GM12878 (cell line): ENCODE measurements at regions not wholly inside any gene's neighbourhood (a gene's known extent, or its start where the extent isn't known, plus 50 kb on each side); places are given as distances from the start of the nearest gene placed in this dataset.

Source experiments
- ATAC-seq: fragments of 200-7000 bp; cut with Tn5 transposase; 3 replicates; pipeline ENCODE4 v1.9.1; 2020; ENCODE audit warnings: mild to moderate bottlenecking, moderate library complexity
- BruUV-seq: library from RNA; stranded (reverse); fragments of 400-500 nt; replicated peaks from 2 replicates; lab custom pipeline; 2021; lab: Mats Ljungman, UMichigan
- CTCF ChIA-PET: fragments of 300-600 bp; sonication (Branson Sonifier 250); formaldehyde crosslinking; extraction: SDS; loops from one replicate; lab custom pipeline; 2021; ENCODE audit warnings: inconsistent platforms; lab: Yijun Ruan, JAX
- POLR2A ChIA-PET: fragments of 350-600 bp; formaldehyde crosslinking; extraction: SDS; loops from one replicate; lab custom pipeline; 2021; ENCODE audit warnings: inconsistent platforms; lab: Charles Lee
- RAD21 ChIA-PET: fragments of 300-600 bp; sonication (Branson Sonifier 250); formaldehyde crosslinking; loops from one replicate; lab custom pipeline; 2023; ENCODE audit warnings: antibody characterized with exemption; ENCODE audit not compliant: unreplicated experiment; lab: Charles Lee
- SMC1A ChIA-PET: fragments of 300-600 bp; sonication (Branson Sonifier 250); formaldehyde crosslinking; loops from one replicate; lab custom pipeline; 2023; ENCODE audit not compliant: unreplicated experiment, uncharacterized antibody; lab: Charles Lee
- DNase-seq: peaks from one replicate; pipeline ENCODE4 v3.0.0-alpha.2; 2011; ENCODE audit warnings: low read depth, low spot score
- FAIRE-seq: peaks from 3 replicates; lab custom pipeline; 2011; peaks lifted over from hg19 to GRCh38; lab: Jason Lieb, UNC
- H2AFZ ChIP-seq: 2 replicates; pipeline ENCODE4 v1.6.0; 2011; ENCODE audit warnings: low read depth, low read length, control low read depth; ENCODE audit not compliant: control insufficient read depth
- H3K27ac ChIP-seq: 2 replicates; pipeline ENCODE4 v1.5.1; 2011; ENCODE audit warnings: control low read depth; ENCODE audit not compliant: control insufficient read depth, insufficient read depth
- H3K27me3 ChIP-seq, 2 experiments: replicated peaks in 1 of 2; 2 replicates each; pipeline versions ENCODE4 v1.6.0 to v1.6.1; 2011; ENCODE audit warnings: low read length in 1 of 2; ENCODE audit not compliant: control insufficient read depth in 2 of 2, insufficient read depth in 2 of 2
- H3K36me3 ChIP-seq, 2 experiments: 2 replicates each; pipeline ENCODE4 v1.5.1; 2011; ENCODE audit warnings: low read length in 1 of 2; ENCODE audit not compliant: control insufficient read depth in 2 of 2, insufficient read depth in 2 of 2
- H3K4me1 ChIP-seq: 2 replicates; pipeline ENCODE4 v1.6.1; 2011; ENCODE audit warnings: mild to moderate bottlenecking, low read length, moderate library complexity, mixed read lengths; ENCODE audit not compliant: control insufficient read depth, insufficient read depth
- H3K4me2 ChIP-seq: 2 replicates; pipeline ENCODE4 v1.6.0; 2011; ENCODE audit warnings: control low read depth; ENCODE audit not compliant: control insufficient read depth, insufficient read depth
- H3K4me3 ChIP-seq: fragments of 200-600 bp; sonication (generic); 2 replicates; pipeline ENCODE4 v1.5.1; 2016
- H3K79me2 ChIP-seq: 2 replicates; pipeline ENCODE4 v1.6.0; 2011; ENCODE audit warnings: low read length; ENCODE audit not compliant: control insufficient read depth, insufficient read depth
- H3K9ac ChIP-seq: 2 replicates; pipeline ENCODE4 v1.8.0; 2011; ENCODE audit warnings: low read length, control low read depth, mixed read lengths; ENCODE audit not compliant: control insufficient read depth, insufficient read depth
- H3K9me3 ChIP-seq: replicated peaks from 3 replicates; pipeline ENCODE4 v1.5.1; 2011; ENCODE audit warnings: mild to moderate bottlenecking, low read length; ENCODE audit not compliant: control insufficient read depth, insufficient read depth
- H4K20me1 ChIP-seq: 2 replicates; pipeline ENCODE4 v1.6.0; 2011; ENCODE audit not compliant: control insufficient read depth, insufficient read depth
- BMI1 ChIP-seq: fragments of 450-650 bp; IDR thresholded peaks from 2 replicates; pipeline ENCODE4 v1.6.1; 2016; ENCODE audit warnings: mild to moderate bottlenecking, moderate library complexity, borderline replicate concordance
- CEBPB ChIP-seq, 2 experiments: fragments of 150-350 bp in 1 of 2; IDR thresholded peaks; 2 replicates each; pipeline ENCODE4 v1.6.1; 2012 to 2014; ENCODE audit warnings: low read depth in 2 of 2, low read length in 2 of 2, borderline replicate concordance in 1 of 2, inconsistent platforms in 1 of 2
- CREB1 ChIP-seq: IDR thresholded peaks from 2 replicates; pipeline ENCODE4 v1.6.1; 2012; ENCODE audit warnings: low read depth, mild to moderate bottlenecking, inconsistent platforms
- E2F4 ChIP-seq: IDR thresholded peaks from 2 replicates; pipeline ENCODE4 v1.6.1; 2012; ENCODE audit warnings: low read depth, low read length, improper control_type of control experiment
- HDAC2 ChIP-seq: fragments of 200-600 bp; sonication (generic); IDR thresholded peaks from 2 replicates; pipeline ENCODE4 v1.6.1; 2017
- HDAC6 ChIP-seq: fragments of 200-600 bp; sonication (generic); IDR thresholded peaks from one replicate; pipeline ENCODE4 v1.8.0; 2017; ENCODE audit warnings: antibody characterized with exemption; ENCODE audit not compliant: unreplicated experiment
- SUPT20H ChIP-seq: IDR thresholded peaks from 2 replicates; pipeline ENCODE4 v1.6.1; 2011; ENCODE audit warnings: low read depth, mild to moderate bottlenecking, low read length, moderate library complexity, borderline replicate concordance; ENCODE audit not compliant: control insufficient read depth
- ZNF274 ChIP-seq: IDR thresholded peaks from one replicate; pipeline ENCODE4 v1.8.0; 2011; ENCODE audit not compliant: insufficient read length, insufficient read depth
- ZNF622 ChIP-seq: fragments of 450-650 bp; IDR thresholded peaks from 2 replicates; pipeline ENCODE4 v1.6.1; 2017; ENCODE audit warnings: mild to moderate bottlenecking, inconsistent platforms
- ZZZ3 ChIP-seq: IDR thresholded peaks from 2 replicates; pipeline ENCODE4 v1.6.1; 2011; ENCODE audit warnings: low read depth; ENCODE audit not compliant: control insufficient read depth, insufficient read length
- WGBS: methylation state at CpG from one replicate; pipeline ENCODE4 v1.1.6; 2016; ENCODE audit warnings: low lambda C conversion rate; ENCODE audit not compliant: insufficient replicate concordance, insufficient coverage; ENCODE audit errors: missing lambda C conversion rate; 5-methylcytosine and 5-hydroxymethylcytosine counted together
- in situ Hi-C: fragments of 300-500 bp; cut with MboI; formaldehyde crosslinking; loops from 9 replicates; pipeline ENCODE4 v1.14.3; 2018; ENCODE audit warnings: mixed read lengths
- intact Hi-C: fragments of 100-400 bp; cut with micrococcal nuclease; formaldehyde crosslinking; loops from one replicate; pipeline ENCODE4 v1.14.2; 2022; ENCODE audit not compliant: unreplicated experiment

DNA sequence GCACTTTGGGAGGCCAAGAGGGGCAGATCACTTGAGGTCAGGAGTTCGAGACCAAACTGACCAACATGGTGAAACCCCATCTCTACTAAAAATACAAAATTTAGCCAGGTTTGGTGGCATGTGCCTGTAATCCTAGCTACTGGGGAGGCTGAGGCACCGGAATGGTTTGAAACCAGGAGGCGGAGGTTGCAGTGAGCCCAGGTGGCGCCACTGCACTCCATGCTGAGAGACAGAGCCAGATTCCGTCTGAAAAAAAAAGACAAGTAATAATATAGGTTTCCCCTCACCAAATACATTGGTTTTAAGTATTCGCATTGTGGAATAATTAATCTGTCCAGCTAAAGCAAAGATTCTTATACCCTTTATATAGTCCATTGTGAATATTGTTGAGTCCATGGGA, 1544.6 kb downstream of the OLFM4 start:
- ATAC-seq (no peak), FAIRE-seq (no peak)
- BruUV-seq, result no TSS peak
- no peaks in the 10 kb centered on the region for H3K79me2 ChIP-seq
- H3K4me2 ChIP-seq, result no peak overlapping the region
- POLR2A ChIA-PET, result no interaction called here
- no peaks in the 10 kb centered on the region for H4K20me1 ChIP-seq
- H3K36me3 ChIP-seq, result no peaks in the 10 kb centered on the region
- intact Hi-C loops, result no loop called here
- no peak for TF ChIP-seq ZNF274
- TF ChIP-seq HDAC6, result no peak
- TF ChIP-seq CREB1, result no peak
- no peak for TF ChIP-seq E2F4
- no peak for TF ChIP-seq ZZZ3
- TF ChIP-seq HDAC2, result no peak
- no peak for TF ChIP-seq ZNF622
- TF ChIP-seq SUPT20H, result no peak
- TF ChIP-seq BMI1, result no peak
- TF ChIP-seq CEBPB (IDR thresholded peaks at IDR 0.05; ENCODE audit: borderline replicate concordance in 1 of 2, low read depth in 2 of 2, low read length in 2 of 2), result no peak
- TF ChIP-seq, all 136 proteins: peak for 0
- CTCF ChIA-PET, result no interaction called here
- no peaks in the 10 kb centered on the region for H3K9me3 ChIP-seq
- no peaks in the 10 kb centered on the region for H3K4me1 ChIP-seq
- H3K9ac ChIP-seq, result no peak overlapping the region
- no peak overlapping the region for H3K27ac ChIP-seq
- H2AFZ ChIP-seq, result no peak overlapping the region
- RAD21 ChIA-PET, result no interaction called here
- no peak for DNase-seq
- H3K27me3 ChIP-seq, result no peaks in the 10 kb centered on the region
- in situ Hi-C loops, result no loop called here
- no peak overlapping the region for H3K4me3 ChIP-seq
- 36% methylated on average over 6 of the region's 6 CpGs for WGBS
- SMC1A ChIA-PET, result no interaction called here
